Kidney (tissue), 13 donors: ENCODE measurements at regions not wholly inside any gene's neighbourhood (a gene's known extent, or its start where the extent isn't known, plus 50 kb on each side); places are given as distances from the start of the nearest gene placed in this dataset.

Experiments used
- DNase-seq, 5 donors: peaks; one replicate each; pipeline ENCODE4 v3.0.0-alpha.2; 2013 to 2020
- FAIRE-seq: peaks from 2 replicates; lab custom pipeline; 2012; peaks lifted over from hg19 to GRCh38; lab: Jason Lieb, UNC
- H3K27ac ChIP-seq, 2 donors: one replicate each; pipeline ENCODE4 v1.7.0; 2013; ENCODE audit warnings: low read depth in 2 of 2, low read length in 2 of 2, inconsistent platforms in 1 of 2
- H3K27me3 ChIP-seq: one replicate; pipeline ENCODE4 v1.7.1; 2013; ENCODE audit warnings: low read length, inconsistent platforms; ENCODE audit not compliant: control insufficient read depth, insufficient read depth
- H3K36me3 ChIP-seq, 3 donors: one replicate each; pipeline versions ENCODE4 v1.7.0 to v1.7.1; 2013; ENCODE audit warnings: low read length in 3 of 3, control low read depth in 1 of 3, inconsistent platforms in 1 of 3; ENCODE audit not compliant: insufficient read depth in 3 of 3, control insufficient read depth in 2 of 3
- H3K4me1 ChIP-seq, 3 donors: one replicate each; pipeline versions ENCODE4 v1.7.0 to v1.7.1; 2013; ENCODE audit warnings: low read length in 3 of 3, inconsistent platforms in 1 of 3, low read depth in 1 of 3; ENCODE audit not compliant: control insufficient read depth in 2 of 3, insufficient read depth in 2 of 3
- H3K4me3 ChIP-seq, 3 donors: one replicate each; pipeline versions ENCODE4 v1.7.0 to v1.8.1; 2013; ENCODE audit warnings: low read length in 3 of 3, control low read depth in 1 of 3, inconsistent platforms in 1 of 3
- H3K9ac ChIP-seq, 3 donors: one replicate each; pipeline versions ENCODE4 v1.7.0 to v1.7.1; 2013; ENCODE audit warnings: low read length in 3 of 3, control low read depth in 1 of 3, inconsistent platforms in 1 of 3
- H3K9me3 ChIP-seq, 3 donors: one replicate each; pipeline versions ENCODE4 v1.7.0 to v1.7.1; 2013; ENCODE audit warnings: low read length in 3 of 3, control low read depth in 1 of 3, inconsistent platforms in 1 of 3; ENCODE audit not compliant: control insufficient read depth in 2 of 3, insufficient read depth in 1 of 3
- intact Hi-C: fragments of 100-400 bp; cut with DNase I; formaldehyde crosslinking; loops from one replicate; pipeline ENCODE4 v1.11.1; 2022
- TF ChIP-seq, protein P1 (sequence below): IDR thresholded peaks from 3 replicates; pipeline ENCODE4 v1.5.1; 2012; ENCODE audit warnings: mild to moderate bottlenecking, moderate library complexity, borderline replicate concordance; ENCODE audit not compliant: insufficient read depth; ENCODE audit errors: extremely low read depth
- donor health status: control.
- donor health status: control.
- donor health status: control.
- donor health status: control.
- donor health status: control.
- donor health status: DM: yes; HTN: yes; CAD: no.
- donor health status: Normal renal cell carcinoma (clear cell type).

DNA sequence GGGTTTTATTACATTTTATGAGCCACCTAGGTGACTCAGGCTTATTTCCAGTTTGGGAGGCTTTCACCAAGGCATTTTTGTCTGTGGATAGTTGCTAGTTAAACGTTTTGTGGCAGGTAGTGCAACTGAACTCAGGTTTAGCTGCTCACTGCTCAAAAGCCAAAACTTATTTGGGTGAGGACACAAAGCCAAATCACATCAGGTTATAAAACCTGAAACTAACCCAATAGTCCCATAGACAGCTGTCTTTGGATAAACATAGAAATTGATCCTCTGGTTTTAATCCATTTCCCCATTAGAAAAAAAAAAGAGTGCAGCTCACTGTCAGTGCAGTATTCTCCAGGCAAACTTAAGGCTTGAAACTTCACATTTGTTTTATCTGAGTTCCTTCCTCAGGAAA lies 362.6 kb upstream of the TFPI start:
- TF ChIP-seq, protein P1, sequence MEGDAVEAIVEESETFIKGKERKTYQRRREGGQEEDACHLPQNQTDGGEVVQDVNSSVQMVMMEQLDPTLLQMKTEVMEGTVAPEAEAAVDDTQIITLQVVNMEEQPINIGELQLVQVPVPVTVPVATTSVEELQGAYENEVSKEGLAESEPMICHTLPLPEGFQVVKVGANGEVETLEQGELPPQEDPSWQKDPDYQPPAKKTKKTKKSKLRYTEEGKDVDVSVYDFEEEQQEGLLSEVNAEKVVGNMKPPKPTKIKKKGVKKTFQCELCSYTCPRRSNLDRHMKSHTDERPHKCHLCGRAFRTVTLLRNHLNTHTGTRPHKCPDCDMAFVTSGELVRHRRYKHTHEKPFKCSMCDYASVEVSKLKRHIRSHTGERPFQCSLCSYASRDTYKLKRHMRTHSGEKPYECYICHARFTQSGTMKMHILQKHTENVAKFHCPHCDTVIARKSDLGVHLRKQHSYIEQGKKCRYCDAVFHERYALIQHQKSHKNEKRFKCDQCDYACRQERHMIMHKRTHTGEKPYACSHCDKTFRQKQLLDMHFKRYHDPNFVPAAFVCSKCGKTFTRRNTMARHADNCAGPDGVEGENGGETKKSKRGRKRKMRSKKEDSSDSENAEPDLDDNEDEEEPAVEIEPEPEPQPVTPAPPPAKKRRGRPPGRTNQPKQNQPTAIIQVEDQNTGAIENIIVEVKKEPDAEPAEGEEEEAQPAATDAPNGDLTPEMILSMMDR, result no peak
- DNase-seq, result no peak
- no peaks in the 10 kb centered on the region for H3K4me1 ChIP-seq
- no peak for FAIRE-seq
- no peak overlapping the region for H3K27ac ChIP-seq
- no peaks in the 10 kb centered on the region for H3K9me3 ChIP-seq
- no peak overlapping the region for H3K4me3 ChIP-seq
- no peaks in the 10 kb centered on the region for H3K27me3 ChIP-seq
- intact Hi-C loops, result no loop called here
- no peaks in the 10 kb centered on the region for H3K36me3 ChIP-seq
- H3K9ac ChIP-seq, result no peak overlapping the region

DNA sequence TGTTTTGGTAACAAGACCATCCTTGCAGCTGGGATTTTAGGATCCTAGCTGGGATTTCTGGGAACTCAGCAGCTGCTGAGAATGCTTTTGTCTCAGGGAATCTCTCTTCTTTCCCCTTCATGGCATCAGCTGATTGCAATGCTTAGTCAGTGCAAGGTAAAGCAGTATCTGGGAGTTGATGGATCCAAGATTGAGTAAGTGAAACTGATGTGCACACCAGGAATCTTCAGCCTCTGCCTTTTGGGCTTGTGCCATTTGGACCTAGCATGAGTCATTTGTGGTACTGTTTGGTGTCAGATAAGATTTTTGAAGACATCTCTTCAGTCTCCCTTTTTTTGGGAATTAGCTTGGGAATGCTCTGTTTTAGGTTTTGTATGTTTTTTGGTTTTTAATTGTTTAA lies 363.3 kb upstream of the TFPI start:
- Histone ChIP-seq H3K4me3 (no peak overlapping the region), H3K9me3 (no peaks in the 10 kb centered on the region), H3K36me3 (no peaks in the 10 kb centered on the region), H3K4me1 (no peaks in the 10 kb centered on the region), H3K27me3 (no peaks in the 10 kb centered on the region), H3K27ac (no peak overlapping the region), H3K9ac (no peak overlapping the region)
- TF ChIP-seq, protein P1, result no peak
- FAIRE-seq (no peak), DNase-seq (no peak)
- intact Hi-C loops, result no loop called here

DNA sequence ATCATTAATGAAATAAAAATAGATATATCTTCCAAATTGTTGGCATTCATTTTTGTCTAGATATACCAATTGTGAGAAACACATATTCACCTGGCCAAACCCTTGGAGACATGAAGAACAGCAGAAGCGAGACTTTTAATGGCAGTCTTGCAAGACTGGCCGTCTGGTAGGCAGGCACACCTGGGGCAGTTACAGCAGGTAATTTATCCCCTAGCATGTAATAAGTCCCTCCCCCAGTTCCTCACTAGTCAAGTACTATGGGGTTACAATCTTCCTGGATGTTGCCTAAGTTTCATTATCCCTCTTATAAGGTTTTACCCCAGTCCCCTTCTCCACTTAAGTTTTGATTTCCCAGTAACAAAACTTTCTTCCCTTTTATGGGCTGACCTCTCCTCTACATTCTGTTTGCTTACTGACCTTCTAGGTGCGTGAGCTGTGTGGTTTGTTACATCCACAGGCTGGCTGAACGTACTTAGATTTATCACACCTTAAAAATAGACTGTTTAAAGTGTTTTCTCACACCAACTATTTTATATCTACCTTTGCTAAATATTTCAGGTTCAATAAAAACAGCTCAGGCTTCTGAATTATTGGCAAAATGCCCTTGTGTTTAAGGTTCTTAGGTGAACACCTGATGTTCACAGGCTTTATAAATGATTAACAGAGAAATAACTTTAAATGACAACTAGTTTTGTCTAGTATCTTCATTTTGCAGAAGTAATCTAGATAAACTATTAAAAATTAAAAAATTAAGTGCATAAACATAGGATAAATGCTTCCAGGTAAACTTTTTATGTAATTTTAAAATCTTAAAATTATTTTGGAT lies 365.0 kb upstream of the TFPI start:
- intact Hi-C loops, result no loop called here
- no peaks in the 10 kb centered on the region for H3K9me3 ChIP-seq
- H3K36me3 ChIP-seq, result no peaks in the 10 kb centered on the region
- TF ChIP-seq, protein P1, result no peak
- H3K27me3 ChIP-seq, result no peaks in the 10 kb centered on the region
- DNase-seq (peak in 2 of 5 donors; percentile 4 to 15), FAIRE-seq (no peak)
- no peak overlapping the region for H3K9ac ChIP-seq
- no peaks in the 10 kb centered on the region for H3K4me1 ChIP-seq
- no peak overlapping the region for H3K27ac ChIP-seq
- no peak overlapping the region for H3K4me3 ChIP-seq
